ENCODE measurements at regions not wholly inside any gene's neighbourhood (a gene's known extent, or its start where the extent isn't known, plus 50 kb on each side); places are given as distances from the start of the nearest gene placed in this dataset.

- Histone ChIP-seq H3K23me2 (ENCODE audit: insufficient read length, low read depth, low read length, poor library complexity, severe bottlenecking) (no peaks in the 10 kb centered on the region), H4K8ac (replicated peaks; ENCODE audit: insufficient read length, low read depth, low read length) (no peak overlapping the region), H2BK120ac (ENCODE audit: low read depth, low read length, poor library complexity, severe bottlenecking) (no peak overlapping the region), H3K56ac (ENCODE audit: insufficient read length, low read depth, low read length) (no peak overlapping the region), H3K4me2 (ENCODE audit: insufficient read depth, insufficient read length, low read length) (no peak overlapping the region), H3K9me3 (ENCODE audit: control insufficient read depth, low read depth, low read length) (peaks cover 9% of the 10 kb centered on the region), H3K79me2 (ENCODE audit: insufficient read depth, low read length) (no peaks in the 10 kb centered on the region), H4K20me1 (ENCODE audit: control insufficient read depth, insufficient read depth, insufficient read length) (no peaks in the 10 kb centered on the region), H3K14ac (ENCODE audit: insufficient read depth, low read length) (no peak overlapping the region), H4K91ac (ENCODE audit: insufficient read length, low read depth, low read length) (no peak overlapping the region), H3K27me3 (ENCODE audit: insufficient read depth, low read length) (no peaks in the 10 kb centered on the region), H3K4ac (ENCODE audit: low read depth, low read length) (no peak overlapping the region), H3K18ac (ENCODE audit: insufficient read length, low read depth, low read length) (no peak overlapping the region), H2BK5ac (ENCODE audit: insufficient read length, low read length) (no peak overlapping the region), H2AFZ (ENCODE audit: low read length) (no peak overlapping the region), H4K5ac (ENCODE audit: insufficient read length, low read depth, low read length) (no peak overlapping the region), H2BK15ac (ENCODE audit: low read depth, low read length) (no peak overlapping the region), H3T11ph (ENCODE audit: low read length) (no peak overlapping the region), H3K23ac (ENCODE audit: insufficient read length, low read depth, low read length) (no peak overlapping the region), H3K9ac (ENCODE audit: extremely low read depth, insufficient read length, low read length) (no peak overlapping the region), H2AK5ac (ENCODE audit: insufficient read length, low read length) (no peak overlapping the region), H2BK12ac (ENCODE audit: insufficient read length, low read depth, low read length) (no peak overlapping the region), H3K79me1 (ENCODE audit: insufficient read depth, low read depth, low read length, poor library complexity, severe bottlenecking) (no peaks in the 10 kb centered on the region), H3K4me1 (ENCODE audit: insufficient read depth, low read length) (no peaks in the 10 kb centered on the region), H3K27ac (ENCODE audit: insufficient read length, low read depth, low read length) (no peak overlapping the region), H2BK20ac (ENCODE audit: low read depth, low read length, poor library complexity, severe bottlenecking) (no peak overlapping the region)
- no CpG with 5 or more reads among the region's 2 CpGs for WGBS (ENCODE audit: extremely low coverage, insufficient read length, low lambda C conversion rate)
- no peak for DNase-seq
- Mint-ChIP-seq H3K9me3 (peaks cover 20 to 27% of the 10 kb centered on the region in 2 experiments), H3K4me1 (peaks cover 0 to 2% of the 10 kb centered on the region in 2 experiments; a peak in 1 of 4 replicates), H3K27ac (no peak overlapping the region), H3K36me3 (ENCODE audit: insufficient read depth in 1 of 3, low read depth in 3 of 3) (peaks cover 0 to 14% (median 8%) of the 10 kb centered on the region in 3 experiments; a peak in 5 of 7 replicates), H3K27me3 (ENCODE audit: low read depth) (peaks cover 5% of the 10 kb centered on the region), H3K4me3 (no peak overlapping the region)
- TF ChIP-seq, protein P1, sequence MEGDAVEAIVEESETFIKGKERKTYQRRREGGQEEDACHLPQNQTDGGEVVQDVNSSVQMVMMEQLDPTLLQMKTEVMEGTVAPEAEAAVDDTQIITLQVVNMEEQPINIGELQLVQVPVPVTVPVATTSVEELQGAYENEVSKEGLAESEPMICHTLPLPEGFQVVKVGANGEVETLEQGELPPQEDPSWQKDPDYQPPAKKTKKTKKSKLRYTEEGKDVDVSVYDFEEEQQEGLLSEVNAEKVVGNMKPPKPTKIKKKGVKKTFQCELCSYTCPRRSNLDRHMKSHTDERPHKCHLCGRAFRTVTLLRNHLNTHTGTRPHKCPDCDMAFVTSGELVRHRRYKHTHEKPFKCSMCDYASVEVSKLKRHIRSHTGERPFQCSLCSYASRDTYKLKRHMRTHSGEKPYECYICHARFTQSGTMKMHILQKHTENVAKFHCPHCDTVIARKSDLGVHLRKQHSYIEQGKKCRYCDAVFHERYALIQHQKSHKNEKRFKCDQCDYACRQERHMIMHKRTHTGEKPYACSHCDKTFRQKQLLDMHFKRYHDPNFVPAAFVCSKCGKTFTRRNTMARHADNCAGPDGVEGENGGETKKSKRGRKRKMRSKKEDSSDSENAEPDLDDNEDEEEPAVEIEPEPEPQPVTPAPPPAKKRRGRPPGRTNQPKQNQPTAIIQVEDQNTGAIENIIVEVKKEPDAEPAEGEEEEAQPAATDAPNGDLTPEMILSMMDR (conservative IDR thresholded peaks at IDR 0.05): no peak
These were observed 135.9 kb upstream of the DTNBP1 start for GRCh38 chr6:15798533-15799255.
